ENCODE measurements at regions not wholly inside any gene's neighbourhood (a gene's known extent, or its start where the extent isn't known, plus 50 kb on each side); places are given as distances from the start of the nearest gene placed in this dataset.
A peak's percentile ranks its signal among the peaks of the same experiment; 100 is the strongest.
"Not testable (repeated sequence)": the region's sequence is repeated elsewhere in the genome, so short reads cannot be mapped to it uniquely, and the experiment has no call there.

DNA sequence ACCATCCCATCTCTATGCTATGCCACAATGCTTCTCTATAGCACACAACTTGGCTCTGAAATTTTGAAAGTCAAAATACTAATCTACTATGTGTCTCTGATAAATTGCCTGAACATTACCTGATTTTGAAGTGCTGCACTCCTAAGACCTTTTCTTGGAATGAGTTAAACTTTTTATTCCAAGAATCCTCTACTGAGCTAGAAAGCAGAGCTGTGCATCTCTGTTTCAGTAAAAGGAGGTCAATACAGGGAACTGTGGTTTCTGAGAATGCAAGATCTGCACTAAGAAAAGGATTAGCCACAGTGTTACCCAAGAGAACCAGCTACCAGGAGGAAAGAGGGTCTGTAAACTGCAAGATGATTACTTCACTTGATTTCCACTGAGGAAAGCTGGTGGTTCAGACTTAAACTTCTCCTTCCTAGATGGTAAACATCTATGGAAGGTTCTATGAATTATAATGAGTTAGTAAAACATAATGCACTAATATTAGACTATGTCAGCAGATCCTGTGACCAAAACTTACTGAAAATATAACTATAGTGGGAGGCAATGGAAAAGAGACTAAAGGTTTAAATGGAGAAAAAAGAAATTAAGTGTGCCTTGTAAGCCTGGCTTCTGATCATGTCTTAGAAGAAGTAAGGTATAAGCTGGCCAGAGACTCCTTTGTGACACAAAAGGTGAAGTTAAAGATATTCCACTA is 588.0 kb upstream of the DEFB115 start:
- H3K27ac ChIP-seq; H3K36me3 ChIP-seq; H3K9me3 ChIP-seq (ENCODE audit: severe bottlenecking); H3K27me3 ChIP-seq (ENCODE audit: insufficient read depth, low read depth, severe bottlenecking); DNase-seq; H3K4me3 ChIP-seq (ENCODE audit: low read depth, low read length): not testable (repeated sequence)

GRCh38 chr20:30671120-30671519 is 586.3 kb upstream of the DEFB115 start:
- not testable (repeated sequence) for H3K27ac ChIP-seq; DNase-seq; H3K9me3 ChIP-seq (ENCODE audit: severe bottlenecking); H3K4me3 ChIP-seq (ENCODE audit: low read depth, low read length); H3K27me3 ChIP-seq (ENCODE audit: insufficient read depth, low read depth, severe bottlenecking); H3K36me3 ChIP-seq

DNA sequence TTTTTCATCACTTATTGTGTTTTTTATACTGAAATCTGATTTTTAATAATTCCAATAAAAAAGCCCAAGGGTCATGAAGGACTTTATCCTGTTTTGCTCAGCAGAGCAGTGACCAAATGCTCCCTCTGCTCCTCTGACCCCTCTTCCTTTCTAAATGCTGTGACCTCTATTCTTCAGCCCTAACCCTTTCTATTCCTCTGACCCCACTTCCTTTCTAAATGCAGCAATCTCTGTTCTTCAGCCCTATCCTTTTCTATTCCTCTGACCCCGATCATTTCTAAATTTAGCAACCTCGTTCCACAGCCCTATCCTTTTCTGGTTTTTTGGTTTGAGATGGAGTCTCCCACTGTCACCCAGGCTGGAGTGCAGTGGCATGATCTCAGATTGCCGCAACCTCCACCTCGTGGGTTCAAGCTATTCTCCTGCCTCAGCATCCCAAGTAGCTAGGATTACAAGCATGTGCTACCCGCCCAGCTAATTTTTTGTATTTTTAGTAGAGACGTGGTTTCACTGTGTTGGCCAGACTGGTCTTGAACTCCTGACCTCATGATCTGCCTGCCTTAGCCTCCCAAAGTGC is 581.4 kb upstream of the DEFB115 start:
- not testable (repeated sequence) for H3K4me3 ChIP-seq (ENCODE audit: low read depth, low read length); H3K36me3 ChIP-seq; DNase-seq; H3K9me3 ChIP-seq (ENCODE audit: severe bottlenecking); H3K27ac ChIP-seq; H3K27me3 ChIP-seq (ENCODE audit: insufficient read depth, low read depth, severe bottlenecking)

DNA sequence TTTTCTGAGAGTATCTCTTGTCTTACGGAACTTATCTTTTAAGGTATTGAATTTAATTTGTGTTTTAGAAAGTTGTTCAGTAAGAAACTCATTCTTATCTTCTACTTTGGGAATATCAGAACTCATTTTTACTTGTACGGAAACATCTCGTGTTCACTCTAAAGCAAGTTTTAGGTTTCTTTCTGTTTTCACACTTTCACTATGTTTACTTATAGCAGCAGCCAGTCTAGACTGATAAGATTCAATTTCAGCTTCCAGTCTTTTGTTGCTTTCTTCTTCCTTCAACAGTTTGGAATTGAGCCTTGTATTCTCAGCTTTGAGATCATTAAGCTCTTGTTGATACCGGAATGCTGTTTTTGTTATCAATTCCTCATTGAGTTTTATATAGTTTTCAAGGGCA is 575.2 kb upstream of the DEFB115 start:
- H3K27me3 ChIP-seq (ENCODE audit: insufficient read depth, low read depth, severe bottlenecking); H3K4me3 ChIP-seq (ENCODE audit: low read depth, low read length); DNase-seq; H3K9me3 ChIP-seq (ENCODE audit: severe bottlenecking); H3K27ac ChIP-seq; H3K36me3 ChIP-seq: not testable (repeated sequence)

- H3K27ac ChIP-seq; DNase-seq; H3K9me3 ChIP-seq (ENCODE audit: severe bottlenecking); H3K36me3 ChIP-seq; H3K4me3 ChIP-seq (ENCODE audit: low read depth, low read length); H3K27me3 ChIP-seq (ENCODE audit: insufficient read depth, low read depth, severe bottlenecking): not testable (repeated sequence)
Observed at GRCh38 chr20:30712861-30713260, 544.6 kb upstream of the DEFB115 start.

GRCh38 chr20:30719415-30720199 is 537.9 kb upstream of the DEFB115 start:
- not testable (repeated sequence) for DNase-seq; H3K36me3 ChIP-seq; H3K4me3 ChIP-seq (ENCODE audit: low read depth, low read length); H3K27ac ChIP-seq; H3K9me3 ChIP-seq (ENCODE audit: severe bottlenecking); H3K27me3 ChIP-seq (ENCODE audit: insufficient read depth, low read depth, severe bottlenecking)

GRCh38 chr20:30723511-30723910 is 534.0 kb upstream of the DEFB115 start:
- not testable (repeated sequence) for H3K9me3 ChIP-seq (ENCODE audit: severe bottlenecking); H3K36me3 ChIP-seq; H3K27ac ChIP-seq; H3K27me3 ChIP-seq (ENCODE audit: insufficient read depth, low read depth, severe bottlenecking); DNase-seq
- peak overlapping the region; percentile 22; the same call in 1 of the 2 replicates for H3K4me3 ChIP-seq (ENCODE audit: low read depth, low read length)

GRCh38 chr20:30723934-30724687 is 533.4 kb upstream of the DEFB115 start:
- H3K27me3 ChIP-seq (ENCODE audit: insufficient read depth, low read depth, severe bottlenecking); H3K27ac ChIP-seq; H3K36me3 ChIP-seq; H3K9me3 ChIP-seq (ENCODE audit: severe bottlenecking): not testable (repeated sequence)
- peak; percentile 46 for DNase-seq
- peak overlapping the region; percentile 22 for H3K4me3 ChIP-seq (ENCODE audit: low read depth, low read length)

- H3K27me3 ChIP-seq (ENCODE audit: insufficient read depth, low read depth, severe bottlenecking); H3K36me3 ChIP-seq; H3K4me3 ChIP-seq (ENCODE audit: low read depth, low read length); H3K9me3 ChIP-seq (ENCODE audit: severe bottlenecking); H3K27ac ChIP-seq: not testable (repeated sequence)
- DNase-seq = peak; percentile 4
Observed at GRCh38 chr20:30724688-30725074, 532.8 kb upstream of the DEFB115 start.

- H3K4me3 ChIP-seq (ENCODE audit: low read depth, low read length); H3K36me3 ChIP-seq; H3K27me3 ChIP-seq (ENCODE audit: insufficient read depth, low read depth, severe bottlenecking); DNase-seq; H3K27ac ChIP-seq; H3K9me3 ChIP-seq (ENCODE audit: severe bottlenecking): not testable (repeated sequence)
Observed at GRCh38 chr20:30725188-30725587, 532.3 kb upstream of the DEFB115 start.

GRCh38 chr20:30728271-30728885 is 529.1 kb upstream of the DEFB115 start:
- H3K27me3 ChIP-seq (ENCODE audit: insufficient read depth, low read depth, severe bottlenecking); H3K36me3 ChIP-seq; H3K9me3 ChIP-seq (ENCODE audit: severe bottlenecking); DNase-seq; H3K4me3 ChIP-seq (ENCODE audit: low read depth, low read length); H3K27ac ChIP-seq: not testable (repeated sequence)

Data from WERI-Rb-1 (cell line).